Dendritic cell treated with granulocyte-macrophage colony-stimulating factor and Interleukin-4, amounts not matched to agents 40 ng/mL and 50 ng/mL, for 4 days (primary cell): ENCODE measurements at regions not wholly inside any gene's neighbourhood (a gene's known extent, or its start where the extent isn't known, plus 50 kb on each side); places are given as distances from the start of the nearest gene placed in this dataset.
"Not testable (repeated sequence)": the region's sequence is repeated elsewhere in the genome, so short reads cannot be mapped to it uniquely, and the experiment has no call there.

Experiments
- H3K27ac Mint-ChIP-seq: one replicate; pipeline ENCODE4 v1.8.0; 2022; ENCODE audit warnings: mild to moderate bottlenecking, mixed read lengths
- H3K27me3 Mint-ChIP-seq: one replicate; pipeline ENCODE4 v1.8.0; 2022; ENCODE audit warnings: mild to moderate bottlenecking, mixed read lengths
- H3K36me3 Mint-ChIP-seq: one replicate; pipeline ENCODE4 v1.8.0; 2022; ENCODE audit warnings: low read depth, mixed read lengths
- H3K4me1 Mint-ChIP-seq: one replicate; pipeline ENCODE4 v1.8.0; 2022; ENCODE audit warnings: low read depth, mixed read lengths
- H3K4me3 Mint-ChIP-seq: one replicate; pipeline ENCODE4 v1.8.0; 2022; ENCODE audit warnings: mild to moderate bottlenecking, moderate library complexity, mixed read lengths
- H3K9me3 Mint-ChIP-seq: one replicate; pipeline ENCODE4 v1.8.0; 2022; ENCODE audit warnings: mixed read lengths
- intact Hi-C: fragments of 100-400 bp; cut with micrococcal nuclease; formaldehyde crosslinking; loops from one replicate; pipeline ENCODE4 v1.15.0; 2022

DNA sequence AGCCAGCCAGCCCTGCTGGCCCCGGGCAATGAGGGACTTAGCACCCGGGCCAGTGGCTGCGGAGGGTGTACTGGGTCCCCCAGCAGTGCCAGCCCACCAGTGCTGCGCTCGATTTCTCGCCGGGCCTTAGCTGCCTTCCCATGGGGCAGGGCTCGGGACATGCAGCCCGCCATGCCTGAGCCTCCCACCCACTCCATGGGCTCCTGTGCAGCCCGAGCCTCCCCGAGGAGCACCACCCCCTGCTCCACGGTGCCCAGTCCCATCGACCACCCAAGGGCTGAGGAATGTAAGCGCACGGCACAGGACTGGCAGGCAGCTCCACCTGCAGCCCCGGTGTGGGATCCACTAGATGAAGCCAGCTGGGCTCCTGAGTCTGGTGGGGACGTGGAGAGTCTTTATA lies 72.5 kb upstream of the STARD13 start:
- H3K4me1 Mint-ChIP-seq = peaks cover 41% of the 10 kb centered on the region
- H3K36me3 Mint-ChIP-seq, H3K27ac Mint-ChIP-seq, H3K9me3 Mint-ChIP-seq, H3K27me3 Mint-ChIP-seq, intact Hi-C loops, H3K4me3 Mint-ChIP-seq: not testable (repeated sequence)

DNA sequence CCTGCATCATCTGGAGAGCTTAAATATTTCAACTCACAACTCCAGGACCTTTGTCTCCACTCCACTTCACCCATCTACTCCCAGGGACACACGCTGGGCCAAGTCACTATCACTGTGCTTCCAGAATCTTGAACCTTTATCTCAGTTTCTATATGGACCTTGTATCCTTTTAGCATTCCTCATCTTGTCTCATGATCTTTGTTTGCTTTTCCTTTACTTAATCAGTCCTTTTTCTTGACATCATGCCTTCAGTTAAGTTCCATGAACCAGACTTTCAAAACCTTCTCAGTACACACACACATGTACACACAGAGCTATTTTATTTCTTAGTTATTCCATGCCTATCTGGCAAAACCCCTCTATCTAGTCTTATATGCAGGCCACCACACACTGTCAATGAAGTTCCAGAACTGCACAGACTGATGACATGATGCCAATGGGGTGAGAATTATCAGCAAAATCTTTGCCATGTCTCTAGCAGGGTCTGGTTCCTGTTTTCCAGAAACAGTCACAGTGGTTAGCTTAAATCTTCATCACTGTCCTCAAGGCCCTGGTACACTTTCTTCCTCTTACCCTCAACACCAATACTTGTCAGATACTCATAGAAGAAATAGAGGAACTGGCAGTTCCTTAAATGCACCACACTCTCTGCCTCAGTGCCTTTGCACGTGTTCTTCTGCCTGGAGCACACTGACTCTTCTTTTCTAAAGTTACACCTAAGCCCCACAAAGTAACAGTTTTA lies 77.6 kb upstream of the STARD13 start:
- peaks cover 34% of the 10 kb centered on the region for H3K4me1 Mint-ChIP-seq
- no peak overlapping the region for H3K4me3 Mint-ChIP-seq
- H3K36me3 Mint-ChIP-seq = no peaks in the 10 kb centered on the region
- intact Hi-C loops = no loop called here
- peaks cover 9% of the 10 kb centered on the region for H3K9me3 Mint-ChIP-seq
- no peaks in the 10 kb centered on the region for H3K27me3 Mint-ChIP-seq
- H3K27ac Mint-ChIP-seq = peak overlapping the region; percentile 73

DNA sequence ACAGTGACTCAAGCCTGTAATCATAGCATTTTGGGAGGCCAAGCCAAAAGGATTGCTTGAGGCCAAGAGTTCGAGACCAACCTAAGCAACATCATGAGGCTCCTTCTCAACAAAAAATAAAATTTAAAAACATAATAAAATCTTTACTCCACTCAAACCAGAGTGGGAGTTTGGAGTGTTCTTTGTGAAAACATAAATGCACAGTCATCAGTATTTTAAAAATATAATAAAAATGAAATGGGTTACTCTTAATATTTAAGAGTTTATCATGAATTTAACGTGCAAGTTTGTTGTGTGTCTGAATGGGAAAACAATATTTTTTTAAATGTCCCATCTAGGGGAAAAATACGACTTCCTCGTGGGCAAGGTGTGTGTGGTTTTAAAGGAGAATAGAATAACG lies 78.6 kb upstream of the STARD13 start:
- Mint-ChIP-seq H3K27ac (no peak overlapping the region), H3K4me1 (peaks cover 35% of the 10 kb centered on the region), H3K27me3 (no peaks in the 10 kb centered on the region), H3K9me3 (peaks cover 9% of the 10 kb centered on the region), H3K4me3 (no peak overlapping the region), H3K36me3 (no peaks in the 10 kb centered on the region)
- intact Hi-C loops = no loop called here

DNA sequence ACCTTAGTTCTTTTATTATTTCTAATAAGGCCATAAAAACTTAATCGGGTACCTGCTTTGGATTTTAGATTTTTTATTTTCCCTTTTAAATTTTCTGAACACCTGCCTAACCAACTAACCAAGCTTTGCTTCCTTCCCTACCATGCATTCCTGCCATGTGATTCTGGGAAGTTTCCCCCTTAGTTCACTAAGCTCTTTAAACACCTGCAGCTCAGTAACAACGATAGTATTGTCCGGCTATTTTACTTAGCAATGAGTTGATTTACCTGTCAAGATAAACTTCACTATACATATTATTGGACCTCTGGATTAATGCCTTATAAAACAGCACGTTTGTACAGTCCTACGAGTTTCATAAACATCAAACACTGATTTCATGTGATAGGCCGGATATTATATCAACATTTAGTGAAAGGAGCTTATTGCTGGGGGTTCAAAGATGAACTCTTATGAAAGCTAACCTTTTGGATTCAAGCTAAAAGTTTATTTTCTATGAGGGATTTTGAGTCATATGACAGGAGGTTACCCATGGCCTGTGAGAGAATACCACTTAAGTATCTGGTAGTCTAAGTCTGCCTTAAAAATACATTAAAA lies 81.0 kb upstream of the STARD13 start:
- intact Hi-C loops = no loop called here
- Mint-ChIP-seq H3K4me1 (peaks cover 35% of the 10 kb centered on the region), H3K4me3 (no peak overlapping the region), H3K9me3 (peaks cover 2% of the 10 kb centered on the region), H3K27ac (no peak overlapping the region), H3K36me3 (no peaks in the 10 kb centered on the region), H3K27me3 (no peaks in the 10 kb centered on the region)

DNA sequence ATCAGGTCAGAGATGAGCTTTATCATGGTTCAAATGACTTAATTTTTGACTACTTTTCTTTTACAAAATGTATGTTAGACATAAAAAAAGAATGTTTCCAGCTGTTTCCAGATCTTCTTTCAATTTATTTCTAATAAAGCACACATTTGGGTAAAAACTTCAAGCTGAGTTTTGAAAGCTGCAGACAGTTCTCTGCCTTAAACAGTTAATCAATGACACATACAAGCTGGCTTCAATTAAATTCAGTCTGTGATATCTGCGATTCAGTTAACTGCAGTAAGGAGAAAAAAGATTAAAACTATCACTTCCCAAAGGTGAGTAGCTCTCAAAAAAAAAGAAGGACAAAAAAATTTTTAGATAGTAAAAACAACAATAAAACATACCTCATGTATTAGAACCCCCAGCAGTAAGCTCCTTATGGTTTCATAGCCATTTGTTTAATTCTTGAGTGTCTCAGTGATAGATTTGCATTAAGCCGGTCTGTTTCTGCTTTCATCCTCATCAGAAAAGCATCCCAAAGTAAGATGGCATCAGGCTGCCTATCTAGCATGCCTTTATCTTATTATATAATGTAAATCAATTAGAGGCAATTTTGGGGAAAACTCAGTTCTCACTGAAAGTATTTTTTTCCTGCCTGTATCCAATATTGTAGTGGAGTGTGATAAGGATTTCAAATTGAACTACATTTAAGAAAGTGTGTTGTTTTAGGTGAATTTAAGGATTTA lies 81.8 kb upstream of the STARD13 start:
- Mint-ChIP-seq H3K9me3 (no peaks in the 10 kb centered on the region), H3K36me3 (no peaks in the 10 kb centered on the region), H3K27ac (peak overlapping the region; percentile 21), H3K27me3 (no peaks in the 10 kb centered on the region), H3K4me3 (no peak overlapping the region), H3K4me1 (peaks cover 32% of the 10 kb centered on the region)
- intact Hi-C loops = no loop called here

DNA sequence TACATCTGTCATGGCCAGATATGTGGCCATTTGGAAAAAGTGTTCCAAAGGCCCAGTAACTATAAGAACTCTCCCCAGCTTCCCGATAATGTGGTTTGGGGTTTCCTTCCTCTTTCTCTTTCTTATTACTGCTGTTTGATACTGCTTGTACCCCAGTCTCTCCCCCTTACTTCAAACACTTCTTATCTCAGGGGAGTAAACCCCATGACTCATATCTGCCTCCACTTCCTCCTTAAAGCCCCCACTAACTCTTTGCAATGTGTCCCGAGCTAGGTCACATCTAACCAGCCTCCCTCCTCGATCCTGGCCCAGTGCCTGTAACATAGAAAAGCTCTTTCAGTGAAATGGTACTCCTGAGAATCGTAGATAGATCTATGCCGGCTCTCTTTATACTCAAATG lies 82.4 kb upstream of the STARD13 start:
- no peak overlapping the region for H3K4me3 Mint-ChIP-seq
- H3K4me1 Mint-ChIP-seq = peaks cover 26% of the 10 kb centered on the region
- H3K27ac Mint-ChIP-seq = peak overlapping the region; percentile 21
- no peaks in the 10 kb centered on the region for H3K27me3 Mint-ChIP-seq
- H3K9me3 Mint-ChIP-seq = no peaks in the 10 kb centered on the region
- intact Hi-C loops = no loop called here
- H3K36me3 Mint-ChIP-seq = no peaks in the 10 kb centered on the region

DNA sequence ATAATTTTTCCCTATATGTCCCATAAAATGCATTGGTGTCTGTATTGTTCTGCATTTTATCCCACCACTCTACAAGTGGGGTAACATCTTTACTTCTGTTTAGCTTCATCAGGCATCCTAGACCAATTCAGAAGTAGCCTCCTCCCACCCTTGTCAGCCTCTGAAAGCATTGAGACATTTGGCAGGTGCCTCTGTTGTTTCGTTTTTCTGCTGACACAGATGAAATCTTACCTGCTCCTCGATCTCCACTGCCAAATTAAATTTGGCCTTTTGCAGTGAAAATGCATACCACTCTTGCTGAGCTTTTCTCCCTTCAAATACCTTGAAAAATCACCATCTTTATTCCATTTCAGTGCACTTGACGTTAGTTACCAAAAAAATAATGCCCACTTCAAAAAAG lies 83.5 kb upstream of the STARD13 start:
- intact Hi-C loops = no loop called here
- no peaks in the 10 kb centered on the region for H3K27me3 Mint-ChIP-seq
- no peaks in the 10 kb centered on the region for H3K36me3 Mint-ChIP-seq

DNA sequence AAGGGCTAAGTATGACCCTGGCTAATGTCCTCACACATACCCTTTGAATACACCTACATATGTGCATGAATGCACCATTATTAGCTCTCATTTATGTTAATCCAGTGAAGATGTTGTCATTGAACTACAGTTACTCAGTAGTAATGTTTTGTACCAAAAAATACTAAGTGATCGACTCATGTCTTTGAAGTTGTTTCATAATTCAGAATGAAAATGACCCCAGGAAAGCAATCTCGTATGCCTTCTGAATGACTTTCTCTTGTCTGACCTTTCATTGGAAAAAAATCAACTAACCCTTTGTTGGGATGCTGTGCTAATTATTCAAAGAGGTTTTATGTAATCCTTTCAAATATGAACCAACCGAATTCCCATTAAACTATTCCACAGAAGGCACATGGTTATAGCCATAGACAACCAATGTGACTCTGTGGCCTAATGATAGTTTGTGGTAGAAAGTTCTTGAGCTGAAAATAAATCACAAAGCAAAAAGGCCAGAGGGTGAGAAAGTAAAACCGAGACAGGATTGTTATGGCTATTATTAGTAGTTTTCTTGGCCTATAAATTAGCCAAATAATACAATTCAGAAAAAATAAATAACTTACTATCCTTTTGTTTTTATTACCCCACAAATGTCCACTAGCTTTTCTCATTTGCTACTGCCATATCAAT lies 86.8 kb upstream of the STARD13 start:
- intact Hi-C loops = no loop called here
- Mint-ChIP-seq H3K27me3 (no peaks in the 10 kb centered on the region), H3K36me3 (peaks cover 7% of the 10 kb centered on the region)

More for the DNA sequence above, 83.5 kb upstream of the STARD13 start:
- Mint-ChIP-seq H3K4me3 (no peak overlapping the region), H3K27ac (no peak overlapping the region), H3K4me1 (peaks cover 18% of the 10 kb centered on the region), H3K9me3 (peaks cover 2% of the 10 kb centered on the region)

DNA sequence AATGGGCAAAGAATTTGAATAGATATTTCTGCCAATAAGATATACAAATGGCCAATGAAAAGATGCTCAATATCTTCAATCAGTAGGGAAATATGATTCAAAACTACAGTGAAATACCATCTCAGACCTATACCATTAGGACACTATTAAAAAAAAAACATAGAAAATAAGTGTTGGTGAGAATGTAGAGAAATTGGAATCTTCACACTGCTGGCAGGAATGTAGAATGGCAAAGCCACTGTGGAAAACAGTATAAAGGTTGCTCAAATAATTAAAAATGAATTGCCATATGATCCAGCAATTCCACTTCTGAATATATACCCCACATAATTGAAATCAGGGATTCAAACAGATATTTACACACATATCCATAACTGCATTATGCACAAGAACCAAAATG lies 88.1 kb upstream of the STARD13 start:
- Mint-ChIP-seq H3K9me3 (peaks cover 17% of the 10 kb centered on the region), H3K4me3 (no peak overlapping the region), H3K4me1 (no peaks in the 10 kb centered on the region), H3K27ac (no peak overlapping the region), H3K27me3 (no peaks in the 10 kb centered on the region), H3K36me3 (peaks cover 7% of the 10 kb centered on the region)
- intact Hi-C loops = no loop called here

More for the DNA sequence above, 86.8 kb upstream of the STARD13 start:
- H3K9me3 Mint-ChIP-seq = peaks cover 17% of the 10 kb centered on the region
- H3K4me1 Mint-ChIP-seq = peaks cover 6% of the 10 kb centered on the region
- no peak overlapping the region for H3K27ac Mint-ChIP-seq
- H3K4me3 Mint-ChIP-seq = no peak overlapping the region

DNA sequence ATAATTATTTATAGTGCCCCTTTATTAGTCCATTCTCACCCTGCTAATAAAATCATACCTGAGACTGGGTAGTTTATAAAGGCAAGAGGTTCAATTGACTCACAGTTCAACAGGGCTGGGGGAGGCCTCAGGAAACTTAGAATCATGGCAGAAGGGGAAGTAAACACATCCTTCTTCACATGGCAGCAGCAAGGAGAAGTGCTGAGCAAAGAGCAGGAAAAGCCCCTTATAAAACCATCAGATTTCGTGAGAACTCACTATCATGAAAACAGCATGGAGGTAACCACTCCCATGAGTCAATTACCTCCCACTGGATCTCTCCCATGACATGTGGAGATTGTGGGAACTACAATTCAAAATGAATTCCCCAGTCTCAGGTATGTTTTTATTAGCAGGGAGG lies 89.9 kb upstream of the STARD13 start:
- intact Hi-C loops = no loop called here
- Mint-ChIP-seq H3K4me3 (no peak overlapping the region), H3K27ac (no peak overlapping the region), H3K4me1 (no peaks in the 10 kb centered on the region), H3K27me3 (no peaks in the 10 kb centered on the region), H3K36me3 (peaks cover 7% of the 10 kb centered on the region), H3K9me3 (peaks cover 17% of the 10 kb centered on the region)

DNA sequence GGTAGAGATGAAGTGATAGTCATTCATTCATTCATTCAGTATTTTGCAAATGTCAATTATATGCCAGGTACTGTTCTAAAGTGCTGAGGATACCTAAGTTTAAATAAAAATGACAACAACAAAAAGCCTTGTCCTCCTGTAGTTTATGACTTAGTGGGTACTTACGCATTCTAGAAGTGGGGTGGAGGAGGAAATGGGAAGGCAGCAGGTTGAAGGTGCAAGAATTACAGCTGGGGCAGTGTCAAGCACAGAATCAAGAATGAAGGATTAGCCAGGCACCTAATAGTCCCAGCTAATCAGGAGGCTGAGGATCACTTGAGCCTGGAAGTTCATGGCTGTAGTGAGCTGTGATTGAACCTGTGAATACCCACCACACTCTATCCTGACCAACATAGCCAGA lies 90.7 kb upstream of the STARD13 start:
- H3K4me1 Mint-ChIP-seq = no peaks in the 10 kb centered on the region
- H3K27ac Mint-ChIP-seq = no peak overlapping the region
- no peak overlapping the region for H3K4me3 Mint-ChIP-seq
- peaks cover 17% of the 10 kb centered on the region for H3K9me3 Mint-ChIP-seq
- no peaks in the 10 kb centered on the region for H3K27me3 Mint-ChIP-seq
- intact Hi-C loops = no loop called here
- peaks cover 7% of the 10 kb centered on the region for H3K36me3 Mint-ChIP-seq

DNA sequence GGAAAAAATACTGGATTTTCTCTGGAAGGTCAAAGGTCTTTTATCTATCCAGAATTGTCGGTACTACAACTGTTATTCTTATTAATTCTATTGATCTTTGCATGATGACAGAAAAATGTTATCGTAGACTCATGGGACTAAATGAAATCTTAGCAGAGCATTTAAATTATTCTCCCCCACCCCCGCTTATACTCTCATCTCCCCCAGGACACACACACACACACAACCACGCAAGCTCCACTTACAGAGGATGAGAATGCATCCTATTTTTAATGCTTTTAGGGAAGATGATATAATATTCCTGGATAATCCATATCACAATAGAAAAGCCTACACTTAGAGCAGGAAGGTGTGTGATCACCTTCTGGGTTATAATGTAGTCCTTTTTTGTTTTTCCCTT lies 91.9 kb upstream of the STARD13 start:
- Mint-ChIP-seq H3K36me3 (peaks cover 7% of the 10 kb centered on the region), H3K4me3 (no peak overlapping the region), H3K4me1 (no peaks in the 10 kb centered on the region), H3K27ac (no peak overlapping the region), H3K9me3 (peaks cover 17% of the 10 kb centered on the region), H3K27me3 (no peaks in the 10 kb centered on the region)
- intact Hi-C loops = no loop called here

DNA sequence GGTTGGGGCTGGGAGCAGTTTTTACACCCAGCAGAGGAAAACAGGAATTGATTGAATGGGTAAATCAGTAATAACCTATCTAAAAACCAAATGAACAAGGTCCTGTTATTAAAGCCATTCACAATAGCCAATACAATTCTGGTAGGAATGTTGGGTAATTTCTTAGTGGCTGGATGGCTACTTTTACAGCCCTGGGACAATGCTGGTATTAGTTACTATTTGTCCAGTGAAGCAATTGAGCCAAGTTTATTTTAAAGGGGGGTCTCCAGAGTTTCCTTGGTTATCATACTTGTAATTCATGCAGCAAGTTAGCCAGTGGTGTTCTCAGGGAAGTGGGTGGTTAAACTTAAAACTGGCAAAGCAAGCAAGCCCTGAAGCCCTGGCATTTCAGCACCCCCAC lies 92.3 kb upstream of the STARD13 start:
- Mint-ChIP-seq H3K36me3 (peaks cover 7% of the 10 kb centered on the region), H3K4me3 (no peak overlapping the region), H3K27me3 (no peaks in the 10 kb centered on the region), H3K27ac (no peak overlapping the region), H3K9me3 (peaks cover 17% of the 10 kb centered on the region), H3K4me1 (no peaks in the 10 kb centered on the region)
- intact Hi-C loops = no loop called here

DNA sequence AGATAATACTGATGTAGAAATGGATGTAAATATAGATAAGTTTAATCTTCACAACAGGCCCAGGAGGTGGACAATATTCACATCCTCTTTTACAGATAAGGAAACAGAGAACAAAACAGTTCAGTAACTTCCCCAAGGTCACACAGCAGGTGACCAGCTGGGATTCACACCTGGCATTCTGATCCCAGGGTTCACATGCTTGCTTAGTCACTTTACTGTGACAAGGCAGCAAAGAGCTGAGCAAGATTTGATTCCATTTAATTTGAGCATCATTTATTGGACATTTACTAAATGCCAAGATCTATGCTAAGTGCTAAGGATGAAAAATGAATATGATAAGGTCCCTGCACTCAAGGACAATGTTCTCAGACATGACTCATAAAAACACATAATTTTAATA lies 94.1 kb upstream of the STARD13 start:
- H3K9me3 Mint-ChIP-seq = peaks cover 9% of the 10 kb centered on the region
- intact Hi-C loops = no loop called here
- H3K4me1 Mint-ChIP-seq = no peaks in the 10 kb centered on the region
- H3K27ac Mint-ChIP-seq = no peak overlapping the region
- peaks cover 7% of the 10 kb centered on the region for H3K36me3 Mint-ChIP-seq
- H3K27me3 Mint-ChIP-seq = no peaks in the 10 kb centered on the region
- H3K4me3 Mint-ChIP-seq = no peak overlapping the region
